ENCODE measurements at regions not wholly inside any gene's neighbourhood (a gene's known extent, or its start where the extent isn't known, plus 50 kb on each side); places are given as distances from the start of the nearest gene placed in this dataset.
"Not testable (repeated sequence)": the region's sequence is repeated elsewhere in the genome, so short reads cannot be mapped to it uniquely, and the experiment has no call there.

DNA sequence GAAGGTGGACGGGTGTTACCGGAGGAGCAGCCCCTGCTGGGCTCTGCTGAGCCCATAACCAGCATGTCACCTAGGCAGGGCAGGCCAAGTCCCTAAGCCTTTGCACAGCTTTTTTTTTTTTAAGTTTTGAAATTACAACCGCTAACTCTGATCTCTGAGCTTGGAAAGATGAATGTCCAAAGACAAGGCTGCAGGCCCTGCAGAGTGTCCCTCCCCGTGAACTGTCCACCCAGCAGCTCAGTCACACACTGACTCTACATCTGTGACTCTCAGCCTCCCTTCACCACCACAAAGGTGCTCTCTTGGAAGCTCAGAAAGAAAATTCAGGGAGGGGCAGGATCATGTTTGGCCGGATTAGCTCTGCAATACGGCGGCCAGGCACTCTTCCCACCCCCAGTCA is 119.0 kb upstream of the PPP1R26 start:
- no peak for DNase-seq (ENCODE audit: low spot score)

DNA sequence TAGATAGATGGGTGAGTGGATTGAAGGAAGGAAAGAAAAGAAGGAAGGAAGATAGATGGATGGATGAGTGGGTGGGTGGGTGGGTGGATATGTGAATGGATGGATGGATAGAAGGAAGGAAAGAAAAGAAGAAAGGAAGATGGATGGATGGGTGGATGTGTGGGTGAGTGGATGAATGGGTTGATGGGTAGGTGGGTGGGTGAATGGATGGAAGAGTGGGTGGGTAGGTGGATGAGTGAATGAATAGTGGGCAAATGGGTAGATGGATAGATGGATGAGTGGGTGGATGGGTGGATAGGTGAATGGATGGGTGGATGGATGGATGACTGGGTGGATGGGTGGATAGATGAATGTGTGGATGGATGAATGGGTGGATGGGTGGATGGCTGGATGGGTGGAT is 117.9 kb upstream of the PPP1R26 start:
- not testable (repeated sequence) for DNase-seq (ENCODE audit: low spot score)

DNA sequence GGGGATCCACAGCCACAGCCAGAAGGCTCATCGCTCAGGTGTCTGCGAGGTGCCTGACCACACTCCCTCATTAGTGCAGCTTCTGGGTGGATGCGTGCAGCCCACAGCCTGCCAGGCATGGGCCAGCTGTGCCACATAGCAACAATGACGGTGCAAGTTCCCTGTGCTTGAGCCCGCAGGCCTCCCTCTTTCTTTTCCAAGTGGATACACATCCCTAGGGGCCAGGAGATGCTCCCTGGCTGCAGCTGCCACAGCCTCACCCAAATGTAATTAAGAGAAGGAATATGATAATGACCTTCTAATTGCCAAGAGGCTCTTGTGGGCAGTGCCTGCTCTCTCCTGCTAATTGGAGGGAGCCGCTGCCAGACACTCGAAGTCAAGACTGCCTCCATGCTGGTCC is 116.0 kb upstream of the PPP1R26 start:
- DNase-seq (ENCODE audit: low spot score): no peak

- no peak for DNase-seq (ENCODE audit: low spot score)
Measured at GRCh38 chr9:135365013-135365768, 114.4 kb upstream of the PPP1R26 start.

GRCh38 chr9:135366104-135366503 is 113.5 kb upstream of the PPP1R26 start:
- DNase-seq (ENCODE audit: low spot score): no peak

- no peak for DNase-seq (ENCODE audit: low spot score)
Measured at GRCh38 chr9:135369412-135369990, 110.1 kb upstream of the PPP1R26 start.

DNA sequence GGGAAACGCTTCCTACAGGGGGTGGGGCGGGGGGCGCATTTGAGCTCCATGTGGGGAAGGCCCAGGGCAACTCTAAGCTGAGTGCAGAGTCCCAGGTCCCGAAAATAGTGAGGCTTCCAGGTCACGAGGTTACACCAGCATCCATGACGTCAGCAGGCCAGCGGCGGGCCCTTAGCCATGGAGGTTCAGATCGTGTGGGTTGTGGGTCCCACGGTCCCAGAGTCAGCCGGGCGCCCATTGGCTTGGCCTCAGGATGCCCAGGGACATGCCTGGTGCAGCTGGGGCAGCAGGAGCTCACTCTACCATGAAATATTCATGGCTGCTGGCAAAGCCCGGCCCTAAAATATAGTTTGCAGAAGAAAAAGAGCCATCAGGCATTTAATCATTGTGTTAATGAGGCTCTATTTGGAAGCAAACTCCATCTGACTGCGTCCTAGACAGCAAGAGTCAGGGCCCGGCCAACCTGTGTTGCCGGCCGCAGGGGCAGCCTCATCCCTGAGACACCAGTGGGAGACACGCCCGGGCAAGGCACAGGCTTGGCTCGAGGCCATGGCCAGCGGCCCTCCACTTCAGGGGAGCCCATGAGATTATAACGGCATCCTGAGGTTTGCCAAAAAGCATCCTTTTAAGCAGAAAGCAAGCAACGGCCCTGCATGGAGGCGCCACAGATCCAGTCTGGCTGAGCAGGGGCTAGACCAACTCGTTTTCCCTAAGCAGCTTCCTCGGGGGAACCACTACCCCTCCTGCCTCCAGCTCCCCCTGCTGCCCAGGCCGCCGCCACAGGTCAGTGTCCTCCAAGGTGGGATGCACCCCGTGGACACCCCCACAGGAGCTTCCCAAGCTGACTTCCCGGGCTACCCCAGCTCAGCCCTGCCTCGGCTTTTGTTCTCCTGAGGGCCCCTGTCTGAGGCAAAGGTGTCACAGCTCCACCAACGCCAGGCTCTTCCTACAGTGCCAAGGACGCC is 108.9 kb upstream of the PPP1R26 start:
- DNase-seq (ENCODE audit: low spot score): no peak

- no peak for DNase-seq (ENCODE audit: low spot score)
Measured at GRCh38 chr9:135371535-135371934, 108.0 kb upstream of the PPP1R26 start.

- DNase-seq (ENCODE audit: low spot score): no peak
Measured at GRCh38 chr9:135372036-135372435, 107.5 kb upstream of the PPP1R26 start.

- DNase-seq (ENCODE audit: low spot score): no peak
Measured at GRCh38 chr9:135372501-135373008, 107.0 kb upstream of the PPP1R26 start.

DNA sequence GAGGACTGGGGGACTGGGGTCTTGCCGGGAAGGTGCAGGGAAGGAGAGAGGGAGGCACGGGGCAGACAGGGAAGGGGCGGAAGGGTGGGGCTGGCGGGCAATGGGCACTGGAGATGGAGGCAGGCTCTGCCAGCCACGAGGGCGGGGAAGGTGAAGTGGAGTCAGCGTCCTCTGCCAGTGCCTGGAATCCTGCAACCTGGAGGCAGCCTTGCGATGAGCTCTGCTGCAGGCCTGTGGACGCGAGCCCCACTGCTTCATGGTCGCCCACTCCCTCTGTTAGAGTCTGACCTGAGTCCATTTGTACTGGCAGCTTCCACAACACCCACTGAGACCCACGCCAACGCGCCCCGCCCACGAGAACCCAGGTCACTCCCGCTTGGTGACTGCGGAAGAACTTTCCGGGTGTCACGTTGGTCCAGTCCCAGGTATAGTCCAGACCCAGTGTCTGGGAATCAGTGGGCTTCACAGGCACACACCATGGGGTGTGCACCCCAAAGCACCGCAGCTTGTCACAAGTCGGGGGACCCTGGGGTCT is 106.4 kb upstream of the PPP1R26 start:
- no peak for DNase-seq (ENCODE audit: low spot score)

- DNase-seq (ENCODE audit: low spot score): no peak
Measured at GRCh38 chr9:135373820-135374219, 105.8 kb upstream of the PPP1R26 start.

- no peak for DNase-seq (ENCODE audit: low spot score)
Measured at GRCh38 chr9:135374591-135374990, 105.0 kb upstream of the PPP1R26 start.

GRCh38 chr9:135375001-135375400 is 104.6 kb upstream of the PPP1R26 start:
- DNase-seq (ENCODE audit: low spot score): no peak

- no peak for DNase-seq (ENCODE audit: low spot score)
Measured at GRCh38 chr9:135376511-135377265, 102.9 kb upstream of the PPP1R26 start.

- DNase-seq (ENCODE audit: low spot score): no peak
Measured at GRCh38 chr9:135377431-135377830, 102.2 kb upstream of the PPP1R26 start.

DNA sequence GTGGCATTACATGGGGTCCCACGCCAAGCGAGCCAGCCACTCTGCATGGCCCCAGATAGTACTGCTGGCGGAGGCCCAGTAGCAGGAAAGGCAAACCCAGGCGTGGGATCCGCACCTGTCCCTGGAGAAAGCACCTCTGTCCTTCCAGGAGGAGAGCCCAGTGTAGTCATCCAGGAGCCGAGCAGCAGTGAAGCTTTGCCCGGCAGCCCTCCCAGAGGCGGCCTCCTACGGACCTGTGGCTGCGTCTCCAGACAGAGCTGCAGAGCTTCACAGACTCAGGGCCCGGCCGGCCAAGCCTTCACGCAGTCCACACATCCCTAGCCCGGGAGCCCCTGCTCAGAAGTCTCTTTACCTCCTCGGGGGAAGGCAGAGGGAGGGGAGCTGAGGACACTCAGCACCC is 100.8 kb upstream of the PPP1R26 start:
- DNase-seq (ENCODE audit: low spot score): no peak

GRCh38 chr9:135379540-135380267 is 99.9 kb upstream of the PPP1R26 start:
- DNase-seq (ENCODE audit: low spot score): no peak

DNA sequence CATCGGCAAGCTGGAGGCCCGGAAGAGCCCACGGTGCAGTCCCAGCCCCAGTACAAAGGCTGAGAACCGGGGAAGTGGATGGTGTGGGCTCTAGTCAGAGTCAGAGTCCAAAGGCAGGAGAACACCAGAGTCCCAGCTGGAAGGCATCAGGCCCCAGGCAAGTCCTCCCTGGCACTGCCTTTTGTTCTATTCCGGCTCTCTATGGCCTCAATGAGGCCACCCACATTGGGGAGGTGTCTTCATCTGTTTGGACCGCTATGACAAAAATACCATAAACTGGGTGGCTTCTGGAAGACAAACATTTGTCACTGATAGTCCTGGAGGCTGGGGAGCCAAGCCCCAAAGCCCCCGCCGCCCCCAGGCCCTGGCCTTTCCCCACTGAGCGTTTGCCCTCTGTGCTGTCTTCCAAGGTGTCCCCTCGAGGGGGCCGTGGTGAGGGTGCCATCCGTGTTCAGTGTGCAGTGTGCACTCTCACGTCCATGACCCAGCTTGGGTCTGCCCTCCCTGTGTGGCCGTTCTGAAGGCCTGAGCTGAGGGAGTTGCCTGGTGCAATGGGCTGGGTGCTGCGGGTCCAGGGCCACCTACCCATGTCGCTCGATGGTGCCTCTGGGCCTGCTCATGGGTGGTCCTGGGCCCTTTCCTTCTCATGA is 99.1 kb upstream of the PPP1R26 start:
- no peak for DNase-seq (ENCODE audit: low spot score)

DNA sequence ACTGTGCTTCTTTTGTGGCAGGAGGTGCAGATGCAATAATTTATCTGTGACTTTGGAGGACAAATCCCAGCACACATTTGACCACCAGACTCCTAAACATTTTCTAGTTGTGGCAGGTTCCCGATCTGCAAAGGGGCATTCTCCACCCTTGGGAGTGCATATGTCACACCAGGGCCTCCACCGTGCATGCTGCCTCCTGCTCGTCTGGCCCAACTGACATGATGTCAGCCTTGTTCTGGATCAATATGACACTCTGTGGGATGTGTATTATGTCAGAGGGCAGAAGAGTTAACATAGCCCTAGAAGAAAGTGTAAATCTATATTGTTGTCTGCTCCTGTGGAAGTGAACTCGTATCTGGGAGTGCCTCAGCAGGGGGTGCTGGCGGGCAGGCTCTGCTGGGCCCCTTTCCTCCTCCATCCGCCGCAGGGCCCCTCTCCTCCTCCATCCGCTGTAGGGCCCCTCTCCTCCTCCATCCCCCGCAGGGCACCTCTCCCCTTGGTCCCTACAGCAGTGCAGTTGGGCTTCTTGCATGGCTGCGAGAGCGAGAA is 97.7 kb upstream of the PPP1R26 start:
- no peak for DNase-seq (ENCODE audit: low spot score)

Measured in HuH-7.5 (cell line).